Neural cell (in vitro differentiated cells): ENCODE measurements at regions not wholly inside any gene's neighbourhood (a gene's known extent, or its start where the extent isn't known, plus 50 kb on each side); places are given as distances from the start of the nearest gene placed in this dataset.

Source experiments
- EP300 ChIP-seq: fragments of 450-650 bp; conservative IDR thresholded peaks from 2 replicates; pipeline ENCODE4 v1.6.1; 2014; ENCODE audit warnings: antibody characterized with exemption, mild to moderate bottlenecking, moderate library complexity; ENCODE audit not compliant: poor library complexity, severe bottlenecking
- EZH2 ChIP-seq: fragments of 200-600, 300-800 bp; shearing (Covaris generic), sonication (generic); IDR thresholded peaks from 2 replicates; pipeline ENCODE4 v1.6.1; 2014; ENCODE audit warnings: antibody characterized with exemption, low read length, borderline replicate concordance, mild to moderate bottlenecking; ENCODE audit not compliant: insufficient read depth, poor library complexity, severe bottlenecking
- MXI1 ChIP-seq: fragments of 450-650 bp; conservative IDR thresholded peaks from 2 replicates; pipeline ENCODE4 v1.6.1; 2014; ENCODE audit warnings: antibody characterized with exemption, mild to moderate bottlenecking; ENCODE audit not compliant: poor library complexity, severe bottlenecking
- POLR2AphosphoS5 ChIP-seq: IDR thresholded peaks from 2 replicates; pipeline ENCODE4 v1.6.1; 2012
- SMC3 ChIP-seq: fragments of 450-650 bp; conservative IDR thresholded peaks from 2 replicates; pipeline ENCODE4 v1.6.1; 2014; ENCODE audit warnings: antibody characterized with exemption, mild to moderate bottlenecking, moderate library complexity; ENCODE audit not compliant: poor library complexity
- TAF1 ChIP-seq: IDR thresholded peaks from 2 replicates; pipeline ENCODE4 v1.6.1; 2012; ENCODE audit warnings: low read depth
- TF ChIP-seq, protein P1 (sequence below): fragments of 450-650 bp; IDR thresholded peaks from 2 replicates; pipeline ENCODE4 v1.5.1; 2014; ENCODE audit warnings: antibody characterized with exemption, mild to moderate bottlenecking, moderate library complexity; ENCODE audit not compliant: poor library complexity, severe bottlenecking
- TF ChIP-seq, protein P2 (sequence below): IDR thresholded peaks from 2 replicates; pipeline ENCODE4 v1.6.1; 2012; ENCODE audit warnings: borderline replicate concordance

DNA sequence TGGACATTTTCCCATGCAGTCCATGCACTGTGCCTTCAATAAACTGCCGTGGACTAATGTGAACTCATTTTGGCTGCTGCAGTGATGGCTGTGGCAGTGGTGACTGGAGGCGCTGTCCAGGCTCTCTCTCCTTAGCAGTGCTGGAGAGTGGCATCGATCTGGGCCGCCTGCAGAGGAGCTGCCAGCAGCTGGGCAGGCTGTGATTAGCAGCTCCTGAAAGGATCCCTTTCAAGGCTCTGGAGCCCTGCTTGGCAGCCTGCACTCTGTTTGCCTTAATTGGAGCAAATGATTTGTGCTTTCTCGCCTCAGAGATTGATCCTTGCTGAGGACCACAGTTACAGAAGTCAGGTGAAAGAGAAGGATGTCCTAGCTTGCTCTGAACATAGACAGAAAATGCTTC, 130.1 kb upstream of the VWC2 start:
- no peak for TF ChIP-seq MXI1
- TF ChIP-seq POLR2AphosphoS5 = peak; percentile 71
- TF ChIP-seq, protein P1, sequence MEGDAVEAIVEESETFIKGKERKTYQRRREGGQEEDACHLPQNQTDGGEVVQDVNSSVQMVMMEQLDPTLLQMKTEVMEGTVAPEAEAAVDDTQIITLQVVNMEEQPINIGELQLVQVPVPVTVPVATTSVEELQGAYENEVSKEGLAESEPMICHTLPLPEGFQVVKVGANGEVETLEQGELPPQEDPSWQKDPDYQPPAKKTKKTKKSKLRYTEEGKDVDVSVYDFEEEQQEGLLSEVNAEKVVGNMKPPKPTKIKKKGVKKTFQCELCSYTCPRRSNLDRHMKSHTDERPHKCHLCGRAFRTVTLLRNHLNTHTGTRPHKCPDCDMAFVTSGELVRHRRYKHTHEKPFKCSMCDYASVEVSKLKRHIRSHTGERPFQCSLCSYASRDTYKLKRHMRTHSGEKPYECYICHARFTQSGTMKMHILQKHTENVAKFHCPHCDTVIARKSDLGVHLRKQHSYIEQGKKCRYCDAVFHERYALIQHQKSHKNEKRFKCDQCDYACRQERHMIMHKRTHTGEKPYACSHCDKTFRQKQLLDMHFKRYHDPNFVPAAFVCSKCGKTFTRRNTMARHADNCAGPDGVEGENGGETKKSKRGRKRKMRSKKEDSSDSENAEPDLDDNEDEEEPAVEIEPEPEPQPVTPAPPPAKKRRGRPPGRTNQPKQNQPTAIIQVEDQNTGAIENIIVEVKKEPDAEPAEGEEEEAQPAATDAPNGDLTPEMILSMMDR = no peak
- TF ChIP-seq EZH2 = no peak
- peak; percentile 89 for TF ChIP-seq EP300
- TF ChIP-seq, protein P2, sequence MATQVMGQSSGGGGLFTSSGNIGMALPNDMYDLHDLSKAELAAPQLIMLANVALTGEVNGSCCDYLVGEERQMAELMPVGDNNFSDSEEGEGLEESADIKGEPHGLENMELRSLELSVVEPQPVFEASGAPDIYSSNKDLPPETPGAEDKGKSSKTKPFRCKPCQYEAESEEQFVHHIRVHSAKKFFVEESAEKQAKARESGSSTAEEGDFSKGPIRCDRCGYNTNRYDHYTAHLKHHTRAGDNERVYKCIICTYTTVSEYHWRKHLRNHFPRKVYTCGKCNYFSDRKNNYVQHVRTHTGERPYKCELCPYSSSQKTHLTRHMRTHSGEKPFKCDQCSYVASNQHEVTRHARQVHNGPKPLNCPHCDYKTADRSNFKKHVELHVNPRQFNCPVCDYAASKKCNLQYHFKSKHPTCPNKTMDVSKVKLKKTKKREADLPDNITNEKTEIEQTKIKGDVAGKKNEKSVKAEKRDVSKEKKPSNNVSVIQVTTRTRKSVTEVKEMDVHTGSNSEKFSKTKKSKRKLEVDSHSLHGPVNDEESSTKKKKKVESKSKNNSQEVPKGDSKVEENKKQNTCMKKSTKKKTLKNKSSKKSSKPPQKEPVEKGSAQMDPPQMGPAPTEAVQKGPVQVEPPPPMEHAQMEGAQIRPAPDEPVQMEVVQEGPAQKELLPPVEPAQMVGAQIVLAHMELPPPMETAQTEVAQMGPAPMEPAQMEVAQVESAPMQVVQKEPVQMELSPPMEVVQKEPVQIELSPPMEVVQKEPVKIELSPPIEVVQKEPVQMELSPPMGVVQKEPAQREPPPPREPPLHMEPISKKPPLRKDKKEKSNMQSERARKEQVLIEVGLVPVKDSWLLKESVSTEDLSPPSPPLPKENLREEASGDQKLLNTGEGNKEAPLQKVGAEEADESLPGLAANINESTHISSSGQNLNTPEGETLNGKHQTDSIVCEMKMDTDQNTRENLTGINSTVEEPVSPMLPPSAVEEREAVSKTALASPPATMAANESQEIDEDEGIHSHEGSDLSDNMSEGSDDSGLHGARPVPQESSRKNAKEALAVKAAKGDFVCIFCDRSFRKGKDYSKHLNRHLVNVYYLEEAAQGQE = peak; percentile 49
- TF ChIP-seq TAF1 = no peak
- TF ChIP-seq SMC3 = no peak
